ENCODE measurements at regions not wholly inside any gene's neighbourhood (a gene's known extent, or its start where the extent isn't known, plus 50 kb on each side); places are given as distances from the start of the nearest gene placed in this dataset.

- CTCF ChIA-PET = interaction anchor here (0.6 kb wide), 1 partner anchor 11 kb away, joined by 5 read pairs; no protein-coding TSS in a partner anchor
Measured at GRCh38 chr16:73483076-73483791, 435.3 kb upstream of the ZFHX3 start.

More at GRCh38 chr16:73483076-73483791, 435.3 kb upstream of the ZFHX3 start:
- ATAC-seq (ENCODE audit: low read depth) (no peak), DNase-seq (no peak)
- H3K9me1 ChIP-seq (ENCODE audit: insufficient read depth, low read length) = no peaks in the 10 kb centered on the region
- POLR2A ChIA-PET (ENCODE audit: unreplicated experiment) = no interaction called here
- no peaks in the 10 kb centered on the region for H3K27me3 ChIP-seq (ENCODE audit: control insufficient read depth, insufficient read depth, low read length)
- no peak overlapping the region for H3K23ac ChIP-seq (ENCODE audit: low read depth, low read length)
- H4K8ac ChIP-seq (ENCODE audit: low read depth in 2 of 2, low read length in 2 of 2) = no peak overlapping the region
- no peak overlapping the region for H2BK120ac ChIP-seq (ENCODE audit: low read depth, low read length)
- 72% methylated on average over 20 of the region's 30 CpGs; no CpG with 5 or more reads in 1 of the 2 experiments for WGBS, 2 experiments (ENCODE audit: extremely low coverage in 2 of 2, insufficient read length in 1 of 2)
- no peak overlapping the region for H3K14ac ChIP-seq (replicated peaks; ENCODE audit: low read depth, low read length)
- no peak overlapping the region for H2BK20ac ChIP-seq (ENCODE audit: low read depth, low read length)
- no peak overlapping the region for H3K4me3 ChIP-seq (ENCODE audit: insufficient read depth, low read depth, low read length)
- H3K79me1 ChIP-seq (ENCODE audit: low read depth in 1 of 2, low read length in 2 of 2) = no peaks in the 10 kb centered on the region
- no peak overlapping the region for H2AK9ac ChIP-seq (replicated peaks; ENCODE audit: low read depth, low read length, poor library complexity)
- no peak overlapping the region for H3K4ac ChIP-seq (ENCODE audit: low read depth, low read length)
- no peak overlapping the region for H4K91ac ChIP-seq (ENCODE audit: insufficient read depth, low read depth, low read length)
- H4K5ac ChIP-seq (ENCODE audit: low read depth, low read length) = no peak overlapping the region
- H3K36me3 ChIP-seq (ENCODE audit: control insufficient read depth, insufficient read depth, low read length) = no peaks in the 10 kb centered on the region
- no peak overlapping the region for H3K9ac ChIP-seq (ENCODE audit: low read depth, low read length)
- H3K4me2 ChIP-seq (ENCODE audit: low read depth, low read length) = no peak overlapping the region
- no peak overlapping the region for H3K27ac ChIP-seq (ENCODE audit: insufficient read depth, low read length)
- H2AK5ac ChIP-seq (ENCODE audit: low read depth, low read length) = no peak overlapping the region
- intact Hi-C loops (cut with micrococcal nuclease) (no loop called here), in situ Hi-C loops (cut with MboI; ENCODE audit: low sequenced_read_pairs) (no loop called here), dilution Hi-C loops (cut with HindIII; ENCODE audit: low sequenced_read_pairs, unreplicated experiment) (no loop called here)
- H2AFZ ChIP-seq (replicated peaks; ENCODE audit: low read length, poor library complexity) = no peak overlapping the region
- H3K9me3 ChIP-seq (ENCODE audit: control insufficient read depth, insufficient read depth, low read length) = peaks cover 6% of the 10 kb centered on the region; the same call in 1 of the 2 replicates
- no peaks in the 10 kb centered on the region for H3K4me1 ChIP-seq (ENCODE audit: control insufficient read depth, insufficient read depth, low read length)
- H2BK15ac ChIP-seq (ENCODE audit: low read depth, low read length) = no peak overlapping the region
- BruUV-seq (replicated peaks) = no TSS peak
- no peak overlapping the region for H2BK5ac ChIP-seq (ENCODE audit: low read depth, low read length, poor library complexity, severe bottlenecking)
- no peak overlapping the region for H3K18ac ChIP-seq (ENCODE audit: low read depth, low read length)
- TF ChIP-seq MAFK (IDR thresholded peaks at IDR 0.05; ENCODE audit: low read depth, low read length) (no peak), NFE2L2 (IDR thresholded peaks at IDR 0.05; ENCODE audit: low read depth, low read length) (no peak), RFX5 (IDR thresholded peaks at IDR 0.05; ENCODE audit: low read depth, low read length) (no peak), CEBPB (IDR thresholded peaks at IDR 0.05; ENCODE audit: low read depth, low read length) (no peak), RCOR1 (IDR thresholded peaks at IDR 0.05; ENCODE audit: insufficient replicate concordance, low read length) (no peak), SMC3 (IDR thresholded peaks at IDR 0.05; ENCODE audit: low read depth, low read length) (no peak), MXI1 (IDR thresholded peaks at IDR 0.05; ENCODE audit: borderline replicate concordance, low read depth, low read length) (no peak), POLR2A (IDR thresholded peaks at IDR 0.05; ENCODE audit: low read depth, low read length) (no peak), RAD21 (IDR thresholded peaks at IDR 0.05; ENCODE audit: low read length) (no peak), FOS (IDR thresholded peaks at IDR 0.05; ENCODE audit: low read depth, low read length) (no peak), ELK1 (IDR thresholded peaks at IDR 0.05; ENCODE audit: borderline replicate concordance, low read depth, low read length) (no peak), BHLHE40 (IDR thresholded peaks at IDR 0.05; ENCODE audit: low read depth, low read length) (no peak), CHD1 (IDR thresholded peaks at IDR 0.05; ENCODE audit: low read depth, low read length) (no peak), MAZ (IDR thresholded peaks at IDR 0.05; ENCODE audit: borderline replicate concordance, low read depth, low read length) (no peak)
- TF ChIP-seq, protein P1, sequence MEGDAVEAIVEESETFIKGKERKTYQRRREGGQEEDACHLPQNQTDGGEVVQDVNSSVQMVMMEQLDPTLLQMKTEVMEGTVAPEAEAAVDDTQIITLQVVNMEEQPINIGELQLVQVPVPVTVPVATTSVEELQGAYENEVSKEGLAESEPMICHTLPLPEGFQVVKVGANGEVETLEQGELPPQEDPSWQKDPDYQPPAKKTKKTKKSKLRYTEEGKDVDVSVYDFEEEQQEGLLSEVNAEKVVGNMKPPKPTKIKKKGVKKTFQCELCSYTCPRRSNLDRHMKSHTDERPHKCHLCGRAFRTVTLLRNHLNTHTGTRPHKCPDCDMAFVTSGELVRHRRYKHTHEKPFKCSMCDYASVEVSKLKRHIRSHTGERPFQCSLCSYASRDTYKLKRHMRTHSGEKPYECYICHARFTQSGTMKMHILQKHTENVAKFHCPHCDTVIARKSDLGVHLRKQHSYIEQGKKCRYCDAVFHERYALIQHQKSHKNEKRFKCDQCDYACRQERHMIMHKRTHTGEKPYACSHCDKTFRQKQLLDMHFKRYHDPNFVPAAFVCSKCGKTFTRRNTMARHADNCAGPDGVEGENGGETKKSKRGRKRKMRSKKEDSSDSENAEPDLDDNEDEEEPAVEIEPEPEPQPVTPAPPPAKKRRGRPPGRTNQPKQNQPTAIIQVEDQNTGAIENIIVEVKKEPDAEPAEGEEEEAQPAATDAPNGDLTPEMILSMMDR (conservative IDR thresholded peaks at IDR 0.05; ENCODE audit: low read depth, low read length) = no peak
- TF ChIP-seq, protein P2, sequence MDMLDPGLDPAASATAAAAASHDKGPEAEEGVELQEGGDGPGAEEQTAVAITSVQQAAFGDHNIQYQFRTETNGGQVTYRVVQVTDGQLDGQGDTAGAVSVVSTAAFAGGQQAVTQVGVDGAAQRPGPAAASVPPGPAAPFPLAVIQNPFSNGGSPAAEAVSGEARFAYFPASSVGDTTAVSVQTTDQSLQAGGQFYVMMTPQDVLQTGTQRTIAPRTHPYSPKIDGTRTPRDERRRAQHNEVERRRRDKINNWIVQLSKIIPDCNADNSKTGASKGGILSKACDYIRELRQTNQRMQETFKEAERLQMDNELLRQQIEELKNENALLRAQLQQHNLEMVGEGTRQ (IDR thresholded peaks at IDR 0.05; ENCODE audit: low read depth, low read length) = no peak
- no peaks in the 10 kb centered on the region for H4K20me1 ChIP-seq (ENCODE audit: insufficient read depth, low read length)
- H3K56ac ChIP-seq (ENCODE audit: extremely low read depth, insufficient read depth, low read length) = no peak overlapping the region
